Panc1 (cell line): ENCODE measurements at regions not wholly inside any gene's neighbourhood (a gene's known extent, or its start where the extent isn't known, plus 50 kb on each side); places are given as distances from the start of the nearest gene placed in this dataset.

Experiments used
- ATAC-seq: fragments of 200-7000 bp; cut with Tn5 transposase; 2 replicates; pipeline ENCODE4 v1.9.1; 2020; ENCODE audit warnings: mild to moderate bottlenecking, moderate library complexity
- BruUV-seq: library from RNA; stranded (reverse); fragments of 400-500 nt; replicated peaks from 2 replicates; lab custom pipeline; 2021; lab: Mats Ljungman, UMichigan
- CTCF ChIA-PET: fragments of 300-600 bp; sonication (Branson Sonifier 250); formaldehyde crosslinking; loops from one replicate; lab custom pipeline; 2022; ENCODE audit warnings: antibody characterized with exemption; lab: Charles Lee
- POLR2A ChIA-PET: fragments of 300-600 bp; sonication (Branson Sonifier 250); formaldehyde crosslinking; loops from one replicate; lab custom pipeline; 2022; ENCODE audit warnings: antibody characterized with exemption; lab: Charles Lee
- DNase-seq: peaks from one replicate; pipeline ENCODE4 v3.0.0-alpha.2; 2010; ENCODE audit warnings: low read depth, low spot score
- H3K27ac ChIP-seq: 2 replicates; pipeline ENCODE4 v1.5.1; 2011; ENCODE audit warnings: mild to moderate bottlenecking, low read length, inconsistent platforms
- H3K27me3 ChIP-seq: fragments of 200-500 bp; sonication (Bioruptor generic); 2 replicates; pipeline ENCODE4 v1.6.0; 2014; ENCODE audit warnings: low read length, inconsistent platforms; ENCODE audit not compliant: control insufficient read depth, insufficient read depth
- H3K36me3 ChIP-seq: fragments of 200-500 bp; sonication (Bioruptor generic); 2 replicates; pipeline ENCODE4 v1.5.1; 2014; ENCODE audit warnings: inconsistent platforms, mild to moderate bottlenecking, low read length, moderate library complexity; ENCODE audit not compliant: control insufficient read depth, insufficient read depth
- H3K4me1 ChIP-seq: 2 replicates; pipeline ENCODE4 v1.5.1; 2011; ENCODE audit warnings: inconsistent platforms, mild to moderate bottlenecking, low read length, moderate library complexity; ENCODE audit not compliant: control insufficient read depth, insufficient read depth
- H3K4me3 ChIP-seq, 2 experiments: 2 replicates each; pipeline ENCODE4 v1.5.1; 2011 to 2012; ENCODE audit warnings: low read depth in 2 of 2, low read length in 2 of 2, mild to moderate bottlenecking in 2 of 2, inconsistent platforms in 1 of 2, moderate library complexity in 1 of 2
- H3K9me3 ChIP-seq: fragments of 200-500 bp; sonication (Bioruptor generic); 2 replicates; pipeline ENCODE4 v1.5.1; 2014; ENCODE audit warnings: low read depth, mild to moderate bottlenecking, inconsistent platforms, low read length, moderate library complexity; ENCODE audit not compliant: control insufficient read depth, insufficient read depth
- POLR2AphosphoS5 ChIP-seq: IDR thresholded peaks from 2 replicates; pipeline ENCODE4 v1.6.1; 2012; ENCODE audit warnings: mild to moderate bottlenecking, low read depth, low read length, moderate library complexity
- REST ChIP-seq, 2 experiments: IDR thresholded peaks; 2 replicates each; pipeline ENCODE4 v1.6.1; 2011 to 2012; ENCODE audit warnings: low read depth in 2 of 2, control low read depth in 1 of 2, low read length in 1 of 2, mild to moderate bottlenecking in 1 of 2, moderate library complexity in 1 of 2; ENCODE audit not compliant: insufficient read depth in 1 of 2
- SIN3A ChIP-seq: IDR thresholded peaks from 2 replicates; pipeline ENCODE4 v1.6.1; 2012; ENCODE audit warnings: low read depth, mild to moderate bottlenecking, low read length, moderate library complexity, borderline replicate concordance; ENCODE audit not compliant: insufficient read depth
- TCF7L2 ChIP-seq: IDR thresholded peaks from 2 replicates; pipeline ENCODE4 v1.6.1; 2011; ENCODE audit warnings: mild to moderate bottlenecking, low read depth, low read length, inconsistent platforms
- in situ Hi-C: cut with HindIII; loops from 2 replicates; pipeline ENCODE4 v1.10.0; 2016; ENCODE audit warnings: low sequenced_read_pairs, low pct_unique_long_range_greater_than_20kb
- intact Hi-C: fragments of 100-400 bp; cut with micrococcal nuclease; formaldehyde crosslinking; loops from one replicate; pipeline ENCODE4 v1.10.0; 2022; ENCODE audit not compliant: unreplicated experiment
- TF ChIP-seq, protein P1 (sequence below): fragments of 450-650 bp; IDR thresholded peaks from 2 replicates; pipeline ENCODE4 v1.5.1; 2017; ENCODE audit warnings: mild to moderate bottlenecking

- Histone ChIP-seq H3K4me1 (no peaks in the 10 kb centered on the region), H3K36me3 (no peaks in the 10 kb centered on the region), H3K4me3 (no peak overlapping the region), H3K27ac (no peak overlapping the region; the same call in 1 of the 2 replicates), H3K9me3 (no peaks in the 10 kb centered on the region), H3K27me3 (no peaks in the 10 kb centered on the region)
- POLR2A ChIA-PET = no interaction called here
- no TSS peak for BruUV-seq
- intact Hi-C loops = no loop called here
- DNase-seq (no peak), ATAC-seq (no peak)
- in situ Hi-C loops = no loop called here
- no peak for TF ChIP-seq TCF7L2
- no peak for TF ChIP-seq SIN3A
- no peak for TF ChIP-seq POLR2AphosphoS5
- TF ChIP-seq, protein P1, sequence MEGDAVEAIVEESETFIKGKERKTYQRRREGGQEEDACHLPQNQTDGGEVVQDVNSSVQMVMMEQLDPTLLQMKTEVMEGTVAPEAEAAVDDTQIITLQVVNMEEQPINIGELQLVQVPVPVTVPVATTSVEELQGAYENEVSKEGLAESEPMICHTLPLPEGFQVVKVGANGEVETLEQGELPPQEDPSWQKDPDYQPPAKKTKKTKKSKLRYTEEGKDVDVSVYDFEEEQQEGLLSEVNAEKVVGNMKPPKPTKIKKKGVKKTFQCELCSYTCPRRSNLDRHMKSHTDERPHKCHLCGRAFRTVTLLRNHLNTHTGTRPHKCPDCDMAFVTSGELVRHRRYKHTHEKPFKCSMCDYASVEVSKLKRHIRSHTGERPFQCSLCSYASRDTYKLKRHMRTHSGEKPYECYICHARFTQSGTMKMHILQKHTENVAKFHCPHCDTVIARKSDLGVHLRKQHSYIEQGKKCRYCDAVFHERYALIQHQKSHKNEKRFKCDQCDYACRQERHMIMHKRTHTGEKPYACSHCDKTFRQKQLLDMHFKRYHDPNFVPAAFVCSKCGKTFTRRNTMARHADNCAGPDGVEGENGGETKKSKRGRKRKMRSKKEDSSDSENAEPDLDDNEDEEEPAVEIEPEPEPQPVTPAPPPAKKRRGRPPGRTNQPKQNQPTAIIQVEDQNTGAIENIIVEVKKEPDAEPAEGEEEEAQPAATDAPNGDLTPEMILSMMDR = no peak
- TF ChIP-seq REST (IDR thresholded peaks at IDR 0.05; ENCODE audit: insufficient read depth in 1 of 2, low read depth in 2 of 2, low read length in 1 of 2) = no peak
- CTCF ChIA-PET = interaction anchor here (0.6 kb wide), 1 partner anchor 126 kb away, joined by 3 read pairs; no protein-coding TSS in a partner anchor
These were observed 152.7 kb downstream of the KCNRG start for GRCh38 chr13:50167967-50168366.

- BruUV-seq = no TSS peak
- no peak for TF ChIP-seq POLR2AphosphoS5
- no peak for TF ChIP-seq REST (IDR thresholded peaks at IDR 0.05; ENCODE audit: insufficient read depth in 1 of 2, low read depth in 2 of 2, low read length in 1 of 2)
- TF ChIP-seq, protein P1 = no peak
- TF ChIP-seq TCF7L2 = no peak
- TF ChIP-seq SIN3A = no peak
- in situ Hi-C loops (no loop called here), intact Hi-C loops (no loop called here)
- Histone ChIP-seq H3K27ac (no peak overlapping the region), H3K27me3 (no peaks in the 10 kb centered on the region), H3K36me3 (no peaks in the 10 kb centered on the region), H3K4me3 (no peak overlapping the region), H3K4me1 (no peaks in the 10 kb centered on the region), H3K9me3 (no peaks in the 10 kb centered on the region)
- ATAC-seq = no peak
- POLR2A ChIA-PET = no interaction called here
- no peak for DNase-seq
- CTCF ChIA-PET = interaction anchor here (0.6 kb wide), 1 partner anchor 125 kb away, joined by 3 read pairs; no protein-coding TSS in a partner anchor
These were observed 153.5 kb downstream of the KCNRG start for GRCh38 chr13:50168786-50169185.
